HG02943 (cell line): ENCODE measurements at regions not wholly inside any gene's neighbourhood (a gene's known extent, or its start where the extent isn't known, plus 50 kb on each side); places are given as distances from the start of the nearest gene placed in this dataset.
"Not testable (repeated sequence)": the region's sequence is repeated elsewhere in the genome, so short reads cannot be mapped to it uniquely, and the experiment has no call there.

Experiments
- ATAC-seq: cut with Tn5 transposase; IDR thresholded peaks from one replicate; pipeline ENCODE4 v1.9.1; 2021; ENCODE audit warnings: mild to moderate bottlenecking, low read depth, moderate library complexity; ENCODE audit not compliant: unreplicated experiment

GRCh38 chr9:103586721-103587120 lies 507.4 kb upstream of the SMC2 start:
- ATAC-seq = no peak

DNA sequence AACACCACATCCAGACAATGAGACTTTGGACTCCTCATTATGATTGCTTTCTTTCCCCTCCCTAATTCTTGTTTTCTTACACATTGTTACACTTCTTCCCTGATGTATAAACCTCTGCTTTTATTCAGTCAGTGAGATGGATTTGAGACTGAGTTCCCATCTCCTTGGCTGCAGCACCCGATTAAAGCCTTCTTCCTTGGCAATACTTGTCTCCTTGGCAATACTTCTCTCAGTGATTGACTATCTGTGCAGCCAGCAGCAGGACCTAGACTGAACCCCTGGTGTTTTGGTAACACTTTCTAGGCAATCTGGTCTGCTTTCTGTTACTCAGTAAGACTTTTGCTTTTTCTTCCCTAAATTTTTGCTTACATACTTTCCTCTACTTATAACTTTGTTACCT lies 492.8 kb upstream of the SMC2 start:
- ATAC-seq = no peak

DNA sequence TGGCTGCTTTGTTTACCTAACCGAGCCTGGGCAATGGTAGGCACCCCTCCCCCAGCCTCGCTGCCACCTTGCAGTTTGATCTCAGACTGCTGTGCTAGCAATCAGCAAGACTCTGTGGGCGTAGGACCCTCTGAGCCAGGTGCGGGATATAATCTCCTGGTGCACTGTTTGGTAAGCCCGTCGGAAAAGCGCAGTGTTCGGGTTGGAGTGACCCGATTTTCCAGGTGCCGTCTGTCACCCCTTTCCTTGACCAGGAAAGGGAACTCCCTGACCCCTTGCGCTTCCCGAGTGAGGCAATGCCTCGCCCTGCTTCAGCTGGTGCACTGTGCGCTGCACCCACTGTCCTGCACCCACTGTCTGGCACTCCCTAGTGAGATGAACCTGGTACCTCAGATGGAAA lies 482.2 kb upstream of the SMC2 start:
- not testable (repeated sequence) for ATAC-seq

DNA sequence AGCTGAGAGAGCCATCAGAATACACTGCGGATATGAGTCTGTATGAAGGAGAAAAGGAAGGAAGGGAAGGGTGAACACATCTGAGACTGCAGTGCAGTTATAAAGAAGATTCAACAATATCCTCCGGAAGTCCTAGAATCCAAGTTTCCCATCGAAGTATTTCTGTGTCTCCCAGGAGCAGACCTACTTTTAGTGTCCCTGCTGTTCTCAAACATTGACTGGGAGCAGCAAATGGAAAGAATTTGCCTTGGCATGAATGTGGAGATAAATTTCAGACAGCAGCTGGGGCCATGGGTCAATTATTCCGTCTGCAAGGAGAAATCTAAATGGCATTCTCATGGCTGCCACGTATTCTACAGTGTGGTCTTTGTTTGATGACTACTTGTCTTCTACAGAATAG lies 478.1 kb upstream of the SMC2 start:
- ATAC-seq = no peak

- ATAC-seq = no peak
Observed at GRCh38 chr9:103617046-103617445, 477.1 kb upstream of the SMC2 start.

- ATAC-seq = no peak
Observed at GRCh38 chr9:103625161-103625804, 468.8 kb upstream of the SMC2 start.

DNA sequence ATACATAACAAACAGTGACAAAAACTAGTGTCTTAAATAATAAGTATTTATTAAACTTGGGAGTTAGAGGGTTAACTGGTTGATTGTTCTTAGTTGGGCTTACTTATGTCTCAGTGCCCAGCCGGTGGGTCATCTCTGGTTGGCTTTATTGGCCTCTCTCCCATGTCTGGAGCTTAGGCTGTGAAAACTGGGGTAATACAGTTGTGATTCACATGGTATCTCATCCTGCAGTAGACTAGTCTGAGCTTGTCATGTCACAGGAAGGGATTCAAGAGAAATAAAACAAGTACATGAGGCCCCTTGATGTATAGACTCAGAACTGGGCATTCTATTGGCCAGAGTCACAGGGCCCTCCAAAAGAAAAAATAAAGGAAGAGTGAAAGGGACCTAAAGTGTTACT lies 466.4 kb upstream of the SMC2 start:
- no peak for ATAC-seq

GRCh38 chr9:103649086-103649485 lies 445.0 kb upstream of the SMC2 start:
- no peak for ATAC-seq

- ATAC-seq = no peak
Observed at GRCh38 chr9:103658156-103658555, 436.0 kb upstream of the SMC2 start.

- ATAC-seq = no peak
Observed at GRCh38 chr9:103660830-103661229, 433.3 kb upstream of the SMC2 start.

GRCh38 chr9:103661663-103662062 lies 432.4 kb upstream of the SMC2 start:
- no peak for ATAC-seq

GRCh38 chr9:103669296-103669695 lies 424.8 kb upstream of the SMC2 start:
- ATAC-seq = no peak

GRCh38 chr9:103674271-103674670 lies 419.8 kb upstream of the SMC2 start:
- ATAC-seq = no peak

- no peak for ATAC-seq
Observed at GRCh38 chr9:103680581-103680980, 413.5 kb upstream of the SMC2 start.

GRCh38 chr9:103681435-103681834 lies 412.7 kb upstream of the SMC2 start:
- ATAC-seq = no peak

DNA sequence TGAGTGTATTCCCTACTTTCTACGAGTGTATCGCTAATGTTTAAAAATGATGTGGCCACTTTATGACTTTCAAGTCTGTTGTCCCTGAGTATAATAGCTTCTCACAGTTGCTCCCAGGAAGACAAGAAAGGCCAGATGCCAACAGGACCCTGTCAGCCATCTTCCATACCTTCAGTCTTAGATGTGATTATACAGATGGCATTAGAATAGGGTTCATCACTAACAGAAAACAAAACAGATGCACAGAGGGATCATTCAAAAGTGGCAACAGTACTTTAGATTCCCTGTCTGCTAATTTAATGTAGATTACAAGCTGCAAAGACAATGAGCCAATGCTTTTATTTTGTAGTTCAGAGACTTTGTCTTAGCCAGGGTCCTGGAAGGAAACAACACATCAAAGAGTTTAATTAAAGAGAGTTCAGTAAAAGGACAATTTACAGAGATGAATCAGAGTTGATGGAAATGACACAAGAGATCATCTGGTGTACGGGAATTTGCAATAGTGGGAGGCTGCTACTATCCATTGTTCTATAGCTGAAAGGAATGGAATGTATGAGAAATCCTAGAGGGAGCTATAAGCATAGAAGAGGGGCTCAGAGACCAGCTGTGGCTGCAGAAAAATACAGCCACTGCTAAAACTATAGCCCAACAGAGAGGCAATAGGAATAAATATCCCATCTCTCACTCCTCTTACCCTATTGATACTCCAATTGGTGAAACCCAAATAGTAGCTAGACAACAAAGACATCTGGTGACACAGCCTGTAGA lies 393.7 kb upstream of the SMC2 start:
- no peak for ATAC-seq

DNA sequence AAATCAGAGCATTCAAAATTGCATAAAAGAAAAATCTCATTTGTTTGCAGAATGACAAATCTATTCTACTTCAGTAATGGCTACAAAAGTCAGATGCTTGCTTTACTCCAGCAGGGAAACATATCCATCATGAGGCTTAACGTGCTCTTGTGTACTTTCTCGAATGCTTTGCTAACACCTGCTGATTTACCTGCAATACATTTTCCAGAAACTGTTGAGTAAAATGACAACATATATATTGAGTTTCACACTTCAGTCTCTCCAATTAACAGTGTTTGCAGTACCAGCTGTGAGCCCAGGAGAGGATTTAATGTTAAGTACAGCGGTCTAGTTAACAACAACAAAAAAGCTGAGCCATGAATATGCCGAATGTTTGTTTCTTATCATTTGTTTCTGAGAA lies 391.5 kb upstream of the SMC2 start:
- no peak for ATAC-seq

DNA sequence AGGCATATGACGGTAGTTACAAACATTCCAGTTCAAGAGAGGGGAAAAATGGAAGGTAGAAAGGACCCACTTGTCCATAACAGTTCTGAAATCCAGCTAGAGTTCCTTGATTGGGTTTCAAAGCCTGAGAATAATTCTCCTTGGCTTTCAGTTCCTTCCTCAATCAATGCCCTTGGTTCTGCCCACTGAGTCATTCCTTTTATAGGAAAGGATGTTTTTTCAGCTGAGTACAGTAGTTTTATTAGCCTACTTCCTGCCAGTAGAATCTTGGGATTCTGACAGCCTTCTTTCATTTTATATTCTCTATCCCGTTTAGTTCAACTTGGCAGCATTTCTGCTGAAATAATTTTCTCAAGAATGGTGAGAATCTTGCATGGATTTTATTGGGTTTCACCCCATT lies 386.9 kb upstream of the SMC2 start:
- ATAC-seq = no peak

- no peak for ATAC-seq
Observed at GRCh38 chr9:103709366-103709765, 384.7 kb upstream of the SMC2 start.

GRCh38 chr9:103713631-103714030 lies 380.5 kb upstream of the SMC2 start:
- ATAC-seq = no peak

DNA sequence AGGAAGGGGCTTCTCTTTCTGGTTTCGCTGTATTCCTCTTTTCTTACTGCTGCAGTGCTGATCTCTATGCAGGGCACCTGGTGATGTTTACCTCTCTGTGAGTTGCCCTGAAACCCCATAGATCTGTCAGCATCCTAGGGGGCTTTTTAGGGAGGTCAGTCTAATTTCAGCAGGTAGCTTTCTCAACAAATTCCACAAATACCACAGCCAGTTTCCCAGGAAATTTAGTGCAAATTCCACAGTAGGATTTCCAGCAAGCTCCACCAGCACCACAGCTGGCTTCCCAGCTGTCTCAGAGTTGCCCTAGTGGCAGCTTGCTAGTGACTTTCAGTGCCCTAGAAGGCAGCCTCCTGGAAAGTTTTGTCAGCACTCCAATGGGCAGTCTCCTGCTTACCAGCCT lies 379.1 kb upstream of the SMC2 start:
- ATAC-seq = no peak

DNA sequence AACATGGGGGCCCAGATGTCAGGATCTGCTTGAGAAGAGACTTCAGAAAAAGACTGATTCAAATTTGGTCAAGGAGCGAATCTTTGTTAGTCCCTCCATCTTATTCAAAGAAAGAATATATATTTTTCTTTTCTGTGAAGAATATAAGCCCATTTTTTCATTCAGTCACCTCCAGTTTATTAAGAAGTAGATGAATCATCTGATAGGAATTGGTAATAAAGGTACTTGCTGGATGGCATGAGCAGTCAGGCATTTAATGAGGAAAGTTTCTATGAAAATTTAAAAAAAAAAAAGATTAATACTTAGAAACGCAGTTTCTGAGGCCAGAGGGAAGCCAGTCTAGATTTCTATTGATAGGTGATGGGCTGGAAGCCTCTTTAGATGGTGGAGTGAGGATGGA lies 373.1 kb upstream of the SMC2 start:
- ATAC-seq = no peak
